ENCODE measurements at regions not wholly inside any gene's neighbourhood (a gene's known extent, or its start where the extent isn't known, plus 50 kb on each side); places are given as distances from the start of the nearest gene placed in this dataset.

DNA sequence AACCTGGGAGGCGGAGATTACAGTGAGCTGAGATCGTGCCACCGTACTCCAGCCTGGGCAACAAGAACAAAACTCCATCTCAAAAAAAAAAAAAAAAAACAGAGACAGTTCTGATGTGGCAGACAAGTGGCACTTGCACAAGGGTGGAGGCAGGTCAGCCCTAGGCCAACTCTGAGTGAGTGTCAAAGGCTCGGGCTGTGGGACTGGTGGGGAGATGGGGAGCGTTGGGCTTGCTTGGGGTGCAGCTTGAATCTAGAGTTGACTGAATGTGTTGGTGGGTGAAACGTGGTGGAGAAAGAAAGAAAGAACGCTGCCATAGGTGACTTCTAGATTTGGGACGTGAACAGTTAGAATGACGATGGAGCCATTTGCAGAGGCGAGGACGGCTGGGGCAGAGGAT is 121.3 kb upstream of the SPACA7 start:
- TF ChIP-seq, protein P1, sequence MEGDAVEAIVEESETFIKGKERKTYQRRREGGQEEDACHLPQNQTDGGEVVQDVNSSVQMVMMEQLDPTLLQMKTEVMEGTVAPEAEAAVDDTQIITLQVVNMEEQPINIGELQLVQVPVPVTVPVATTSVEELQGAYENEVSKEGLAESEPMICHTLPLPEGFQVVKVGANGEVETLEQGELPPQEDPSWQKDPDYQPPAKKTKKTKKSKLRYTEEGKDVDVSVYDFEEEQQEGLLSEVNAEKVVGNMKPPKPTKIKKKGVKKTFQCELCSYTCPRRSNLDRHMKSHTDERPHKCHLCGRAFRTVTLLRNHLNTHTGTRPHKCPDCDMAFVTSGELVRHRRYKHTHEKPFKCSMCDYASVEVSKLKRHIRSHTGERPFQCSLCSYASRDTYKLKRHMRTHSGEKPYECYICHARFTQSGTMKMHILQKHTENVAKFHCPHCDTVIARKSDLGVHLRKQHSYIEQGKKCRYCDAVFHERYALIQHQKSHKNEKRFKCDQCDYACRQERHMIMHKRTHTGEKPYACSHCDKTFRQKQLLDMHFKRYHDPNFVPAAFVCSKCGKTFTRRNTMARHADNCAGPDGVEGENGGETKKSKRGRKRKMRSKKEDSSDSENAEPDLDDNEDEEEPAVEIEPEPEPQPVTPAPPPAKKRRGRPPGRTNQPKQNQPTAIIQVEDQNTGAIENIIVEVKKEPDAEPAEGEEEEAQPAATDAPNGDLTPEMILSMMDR (IDR thresholded peaks at IDR 0.05), result no peak

DNA sequence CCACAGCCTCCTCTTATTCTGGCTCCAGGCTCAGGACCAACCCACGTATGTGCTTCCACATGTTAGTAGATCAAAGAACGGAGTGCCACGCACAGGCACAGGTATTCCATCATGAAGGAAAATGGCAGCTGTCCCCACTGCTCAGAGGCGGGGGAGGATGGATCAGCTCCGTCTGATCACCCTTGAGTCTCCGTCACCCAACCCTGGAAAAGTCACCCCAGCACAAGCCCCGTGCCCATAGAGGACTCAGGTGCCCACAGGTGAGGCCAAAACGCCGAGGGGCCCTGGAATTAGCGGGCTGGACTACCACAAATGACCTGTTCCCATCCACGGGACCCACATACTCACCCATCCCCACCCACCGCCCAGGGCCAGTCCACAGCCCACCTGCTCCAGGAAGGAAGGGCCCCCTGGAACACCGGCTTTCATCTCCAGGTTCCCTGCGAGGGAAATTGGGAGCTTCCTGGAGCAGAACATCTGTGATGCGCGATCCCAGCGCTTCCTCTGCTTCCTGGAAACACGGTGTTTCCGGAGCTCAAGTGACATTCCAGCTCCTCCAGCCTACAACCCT is 120.5 kb upstream of the SPACA7 start:
- TF ChIP-seq, protein P1 (IDR thresholded peaks at IDR 0.05), result no peak

- TF ChIP-seq, protein P1 (IDR thresholded peaks at IDR 0.05), result no peak
These were observed 119.2 kb upstream of the SPACA7 start for GRCh38 chr13:112256716-112257494.

- TF ChIP-seq, protein P1 (IDR thresholded peaks at IDR 0.05), result no peak
These were observed 116.6 kb upstream of the SPACA7 start for GRCh38 chr13:112259511-112259910.

GRCh38 chr13:112260108-112261055 is 115.8 kb upstream of the SPACA7 start:
- TF ChIP-seq, protein P1 (IDR thresholded peaks at IDR 0.05), result no peak

DNA sequence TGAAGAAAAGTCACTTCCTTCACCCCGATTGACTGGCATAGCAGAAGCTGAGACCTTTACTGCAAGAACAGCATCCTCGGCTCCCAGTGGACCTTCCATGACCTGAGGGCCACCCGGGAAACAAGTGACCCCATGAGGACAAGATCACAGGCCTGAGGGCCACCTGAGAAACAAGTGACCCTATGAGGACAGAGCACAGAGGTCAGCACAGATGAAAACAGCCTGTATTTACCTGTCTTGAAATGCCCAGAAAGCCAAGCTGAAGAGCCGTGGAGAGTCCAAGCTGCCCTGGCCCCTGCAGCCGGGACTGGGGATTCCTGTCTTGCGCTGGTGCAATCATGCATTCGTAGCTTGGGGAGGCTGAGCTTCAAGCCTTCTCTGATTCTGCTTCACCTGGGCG is 114.2 kb upstream of the SPACA7 start:
- TF ChIP-seq, protein P1 (IDR thresholded peaks at IDR 0.05), result no peak

DNA sequence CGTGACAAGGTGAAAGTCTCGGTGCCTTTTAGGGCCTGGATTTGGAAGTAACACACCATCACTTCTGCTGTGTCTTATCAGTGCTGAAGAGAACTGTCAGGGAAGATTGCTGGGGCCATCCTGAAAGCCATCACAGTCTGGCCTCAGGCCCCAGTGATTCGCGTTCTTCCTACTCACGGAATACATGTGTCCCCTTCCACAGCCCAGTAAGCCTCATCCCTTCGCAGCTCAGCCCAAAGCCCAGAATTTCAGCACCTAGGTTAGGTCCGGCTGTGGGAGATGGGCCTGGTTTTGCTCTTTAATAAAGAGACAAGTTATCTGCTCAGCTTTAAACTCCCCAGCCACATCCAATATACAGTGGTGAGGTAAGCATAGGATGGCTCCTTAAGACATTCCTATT is 113.0 kb upstream of the SPACA7 start:
- TF ChIP-seq, protein P1 (IDR thresholded peaks at IDR 0.05), result no peak

All from LNCAP (cell line).